ENCODE measurements at regions not wholly inside any gene's neighbourhood (a gene's known extent, or its start where the extent isn't known, plus 50 kb on each side); places are given as distances from the start of the nearest gene placed in this dataset.

DNA sequence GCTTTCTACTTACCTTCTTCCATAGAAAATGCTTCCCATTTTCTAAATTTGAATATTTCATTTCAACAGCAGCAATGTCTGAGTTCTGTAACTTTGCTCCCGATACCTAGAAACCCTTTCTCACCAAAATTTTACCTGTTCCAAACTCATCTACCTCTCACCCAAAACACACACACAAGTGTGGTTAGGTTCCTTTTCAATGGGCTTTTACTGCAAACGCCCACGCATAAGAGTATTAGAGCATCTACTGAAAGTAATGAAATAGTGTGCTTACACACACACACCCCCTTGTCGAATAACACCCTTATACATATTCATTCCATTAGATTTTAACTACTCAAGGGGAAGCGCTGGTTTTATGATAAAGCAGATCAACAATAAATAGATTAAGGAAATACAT lies 610.3 kb upstream of the AADAT start:
- H3K9ac ChIP-seq (ENCODE audit: low read length): no peak overlapping the region
- H3K4me2 ChIP-seq (ENCODE audit: low read length): no peak overlapping the region
- no peak overlapping the region for H2AFZ ChIP-seq (ENCODE audit: low read depth, low read length)
- H3K79me2 ChIP-seq (replicated peaks; ENCODE audit: insufficient read depth, low read length): no peaks in the 10 kb centered on the region
- no peaks in the 10 kb centered on the region for H3K9me2 ChIP-seq (ENCODE audit: insufficient read depth, low read length)
- no peaks in the 10 kb centered on the region for H3K9me3 ChIP-seq (ENCODE audit: low read length)
- H4K20me1 ChIP-seq (ENCODE audit: insufficient read depth): no peaks in the 10 kb centered on the region
- no peaks in the 10 kb centered on the region for H3K36me3 ChIP-seq (ENCODE audit: insufficient read depth, low read length)
- TF ChIP-seq SMC3 (conservative IDR thresholded peaks at IDR 0.05; ENCODE audit: poor library complexity) (no peak), TAF1 (IDR thresholded peaks at IDR 0.05; ENCODE audit: low read depth) (no peak), RAD21 (conservative IDR thresholded peaks at IDR 0.05) (no peak), MXI1 (conservative IDR thresholded peaks at IDR 0.05; ENCODE audit: poor library complexity, severe bottlenecking) (no peak), EZH2 (IDR thresholded peaks at IDR 0.05; ENCODE audit: borderline replicate concordance, insufficient read depth, low read length, poor library complexity, severe bottlenecking) (no peak), POLR2AphosphoS5 (IDR thresholded peaks at IDR 0.05) (no peak), EP300 (conservative IDR thresholded peaks at IDR 0.05; ENCODE audit: poor library complexity, severe bottlenecking) (no peak)
- TF ChIP-seq, protein P1, sequence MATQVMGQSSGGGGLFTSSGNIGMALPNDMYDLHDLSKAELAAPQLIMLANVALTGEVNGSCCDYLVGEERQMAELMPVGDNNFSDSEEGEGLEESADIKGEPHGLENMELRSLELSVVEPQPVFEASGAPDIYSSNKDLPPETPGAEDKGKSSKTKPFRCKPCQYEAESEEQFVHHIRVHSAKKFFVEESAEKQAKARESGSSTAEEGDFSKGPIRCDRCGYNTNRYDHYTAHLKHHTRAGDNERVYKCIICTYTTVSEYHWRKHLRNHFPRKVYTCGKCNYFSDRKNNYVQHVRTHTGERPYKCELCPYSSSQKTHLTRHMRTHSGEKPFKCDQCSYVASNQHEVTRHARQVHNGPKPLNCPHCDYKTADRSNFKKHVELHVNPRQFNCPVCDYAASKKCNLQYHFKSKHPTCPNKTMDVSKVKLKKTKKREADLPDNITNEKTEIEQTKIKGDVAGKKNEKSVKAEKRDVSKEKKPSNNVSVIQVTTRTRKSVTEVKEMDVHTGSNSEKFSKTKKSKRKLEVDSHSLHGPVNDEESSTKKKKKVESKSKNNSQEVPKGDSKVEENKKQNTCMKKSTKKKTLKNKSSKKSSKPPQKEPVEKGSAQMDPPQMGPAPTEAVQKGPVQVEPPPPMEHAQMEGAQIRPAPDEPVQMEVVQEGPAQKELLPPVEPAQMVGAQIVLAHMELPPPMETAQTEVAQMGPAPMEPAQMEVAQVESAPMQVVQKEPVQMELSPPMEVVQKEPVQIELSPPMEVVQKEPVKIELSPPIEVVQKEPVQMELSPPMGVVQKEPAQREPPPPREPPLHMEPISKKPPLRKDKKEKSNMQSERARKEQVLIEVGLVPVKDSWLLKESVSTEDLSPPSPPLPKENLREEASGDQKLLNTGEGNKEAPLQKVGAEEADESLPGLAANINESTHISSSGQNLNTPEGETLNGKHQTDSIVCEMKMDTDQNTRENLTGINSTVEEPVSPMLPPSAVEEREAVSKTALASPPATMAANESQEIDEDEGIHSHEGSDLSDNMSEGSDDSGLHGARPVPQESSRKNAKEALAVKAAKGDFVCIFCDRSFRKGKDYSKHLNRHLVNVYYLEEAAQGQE (IDR thresholded peaks at IDR 0.05; ENCODE audit: borderline replicate concordance): no peak
- TF ChIP-seq, protein P2, sequence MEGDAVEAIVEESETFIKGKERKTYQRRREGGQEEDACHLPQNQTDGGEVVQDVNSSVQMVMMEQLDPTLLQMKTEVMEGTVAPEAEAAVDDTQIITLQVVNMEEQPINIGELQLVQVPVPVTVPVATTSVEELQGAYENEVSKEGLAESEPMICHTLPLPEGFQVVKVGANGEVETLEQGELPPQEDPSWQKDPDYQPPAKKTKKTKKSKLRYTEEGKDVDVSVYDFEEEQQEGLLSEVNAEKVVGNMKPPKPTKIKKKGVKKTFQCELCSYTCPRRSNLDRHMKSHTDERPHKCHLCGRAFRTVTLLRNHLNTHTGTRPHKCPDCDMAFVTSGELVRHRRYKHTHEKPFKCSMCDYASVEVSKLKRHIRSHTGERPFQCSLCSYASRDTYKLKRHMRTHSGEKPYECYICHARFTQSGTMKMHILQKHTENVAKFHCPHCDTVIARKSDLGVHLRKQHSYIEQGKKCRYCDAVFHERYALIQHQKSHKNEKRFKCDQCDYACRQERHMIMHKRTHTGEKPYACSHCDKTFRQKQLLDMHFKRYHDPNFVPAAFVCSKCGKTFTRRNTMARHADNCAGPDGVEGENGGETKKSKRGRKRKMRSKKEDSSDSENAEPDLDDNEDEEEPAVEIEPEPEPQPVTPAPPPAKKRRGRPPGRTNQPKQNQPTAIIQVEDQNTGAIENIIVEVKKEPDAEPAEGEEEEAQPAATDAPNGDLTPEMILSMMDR (IDR thresholded peaks at IDR 0.05; ENCODE audit: poor library complexity, severe bottlenecking): no peak
- no peaks in the 10 kb centered on the region for H3K27me3 ChIP-seq (ENCODE audit: insufficient read depth, low read depth, low read length)
- H3F3A ChIP-seq (ENCODE audit: insufficient read depth, low read length, poor library complexity, severe bottlenecking): no peaks in the 10 kb centered on the region
- H3K4me3 ChIP-seq (ENCODE audit: low read length): no peak overlapping the region
- no peak overlapping the region for H3K27ac ChIP-seq (ENCODE audit: low read length)

DNA sequence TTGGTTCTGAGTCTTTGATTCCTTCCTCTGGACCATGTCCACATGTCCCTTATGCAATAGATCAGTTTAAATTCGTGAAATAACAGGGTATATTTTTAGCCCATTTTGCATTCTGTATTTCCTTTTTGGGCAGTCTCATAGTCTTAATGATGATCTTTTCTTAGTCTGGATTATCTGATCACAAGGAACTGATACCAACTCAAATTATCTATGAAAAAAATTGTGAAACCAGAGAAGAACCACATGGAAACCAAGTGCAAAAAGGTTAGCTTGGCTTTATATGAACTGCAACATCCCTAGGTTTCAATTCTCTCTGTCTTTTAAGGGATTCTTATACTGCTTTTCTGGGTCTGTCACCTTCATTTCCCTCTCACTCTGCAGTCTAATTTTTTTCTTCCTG lies 608.6 kb upstream of the AADAT start:
- TF ChIP-seq TAF1 (IDR thresholded peaks at IDR 0.05; ENCODE audit: low read depth): no peak
- TF ChIP-seq EP300 (conservative IDR thresholded peaks at IDR 0.05; ENCODE audit: poor library complexity, severe bottlenecking): no peak
- no peak for TF ChIP-seq EZH2 (IDR thresholded peaks at IDR 0.05; ENCODE audit: borderline replicate concordance, insufficient read depth, low read length, poor library complexity, severe bottlenecking)
- Histone ChIP-seq H3K9me2 (ENCODE audit: insufficient read depth, low read length) (no peaks in the 10 kb centered on the region), H3K9me3 (ENCODE audit: low read length) (no peaks in the 10 kb centered on the region), H3K9ac (ENCODE audit: low read length) (no peak overlapping the region), H2AFZ (ENCODE audit: low read depth, low read length) (no peak overlapping the region), H3K36me3 (ENCODE audit: insufficient read depth, low read length) (no peaks in the 10 kb centered on the region), H3K27ac (ENCODE audit: low read length) (peak overlapping the region; percentile 83), H3K27me3 (ENCODE audit: insufficient read depth, low read depth, low read length) (no peaks in the 10 kb centered on the region), H3F3A (ENCODE audit: insufficient read depth, low read length, poor library complexity, severe bottlenecking) (no peaks in the 10 kb centered on the region), H3K4me3 (ENCODE audit: low read length) (no peak overlapping the region), H3K4me2 (ENCODE audit: low read length) (no peak overlapping the region), H4K20me1 (ENCODE audit: insufficient read depth) (no peaks in the 10 kb centered on the region), H3K79me2 (replicated peaks; ENCODE audit: insufficient read depth, low read length) (no peaks in the 10 kb centered on the region)

DNA sequence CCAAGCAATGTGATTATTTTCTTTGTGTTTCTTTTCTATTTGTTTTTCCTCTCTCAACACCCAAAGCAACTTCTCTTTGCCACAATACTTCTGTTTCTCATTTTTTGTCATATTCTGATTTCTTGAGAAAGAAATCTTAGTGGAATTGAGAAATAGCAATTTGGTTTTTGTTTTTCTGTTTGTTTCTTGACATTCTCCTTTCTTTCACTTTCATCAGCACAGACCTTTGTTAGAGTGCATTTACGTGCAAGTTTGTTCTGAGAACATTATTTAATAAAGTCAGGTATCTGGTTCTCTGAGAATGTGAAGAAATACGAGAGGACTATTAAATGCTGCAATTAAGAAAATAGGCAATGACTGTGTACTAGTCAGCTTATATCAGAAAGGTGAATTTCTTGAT lies 608.1 kb upstream of the AADAT start:
- Histone ChIP-seq H3K79me2 (replicated peaks; ENCODE audit: insufficient read depth, low read length) (no peaks in the 10 kb centered on the region), H3F3A (ENCODE audit: insufficient read depth, low read length, poor library complexity, severe bottlenecking) (no peaks in the 10 kb centered on the region), H3K4me3 (ENCODE audit: low read length) (peak overlapping the region; percentile 26), H3K27me3 (ENCODE audit: insufficient read depth, low read depth, low read length) (no peaks in the 10 kb centered on the region), H3K36me3 (ENCODE audit: insufficient read depth, low read length) (no peaks in the 10 kb centered on the region), H3K9me2 (ENCODE audit: insufficient read depth, low read length) (no peaks in the 10 kb centered on the region), H2AFZ (ENCODE audit: low read depth, low read length) (no peak overlapping the region), H3K9ac (ENCODE audit: low read length) (peak overlapping the region; percentile 22), H3K27ac (ENCODE audit: low read length) (peak overlapping the region; percentile 83), H3K4me2 (ENCODE audit: low read length) (no peak overlapping the region), H4K20me1 (ENCODE audit: insufficient read depth) (no peaks in the 10 kb centered on the region), H3K9me3 (ENCODE audit: low read length) (no peaks in the 10 kb centered on the region)
- no peak for TF ChIP-seq EZH2 (IDR thresholded peaks at IDR 0.05; ENCODE audit: borderline replicate concordance, insufficient read depth, low read length, poor library complexity, severe bottlenecking)
- no peak for TF ChIP-seq EP300 (conservative IDR thresholded peaks at IDR 0.05; ENCODE audit: poor library complexity, severe bottlenecking)
